Spleen (tissue), 11 donors: ENCODE measurements at regions not wholly inside any gene's neighbourhood (a gene's known extent, or its start where the extent isn't known, plus 50 kb on each side); places are given as distances from the start of the nearest gene placed in this dataset.

ENCODE experiments used
- DNase-seq: peaks from one replicate; pipeline ENCODE4 v3.0.0-alpha.2; 2020
- H3K27ac ChIP-seq, 8 donors: fragments of 200-600 bp; sonication (generic) in 7 of 8; 1 replicate in 4 of 8; 2 replicates in 4 of 8; pipeline versions ENCODE4 v1.5.0 to v1.8.0; 2016 to 2021; ENCODE audit warnings: inconsistent platforms in 4 of 8, mild to moderate bottlenecking in 4 of 8, moderate library complexity in 1 of 8
- H3K27me3 ChIP-seq, 7 donors: fragments of 200-600 bp; sonication (generic) in 6 of 7; replicated peaks in 1 of 7; 1 replicate in 4 of 7; 2 replicates in 3 of 7; pipeline versions ENCODE4 v1.5.0 to v1.8.0; 2016 to 2021; ENCODE audit warnings: inconsistent platforms in 3 of 7, mild to moderate bottlenecking in 1 of 7
- H3K36me3 ChIP-seq, 6 donors: fragments of 200-600 bp; sonication (generic) in 5 of 6; 1 replicate in 4 of 6; 2 replicates in 2 of 6; pipeline versions ENCODE4 v1.5.0 to v1.8.0; 2016 to 2021; ENCODE audit warnings: inconsistent platforms in 2 of 6
- H3K4me1 ChIP-seq, 6 donors: fragments of 200-600 bp; sonication (generic) in 5 of 6; 1 replicate in 3 of 6; 2 replicates in 3 of 6; pipeline versions ENCODE4 v1.5.0 to v1.8.0; 2016 to 2021; ENCODE audit warnings: inconsistent platforms in 3 of 6
- H3K4me3 ChIP-seq, 8 donors: fragments of 200-600 bp; sonication (generic) in 7 of 8; 1 replicate in 4 of 8; 2 replicates in 4 of 8; pipeline versions ENCODE4 v1.5.0 to v1.8.0; 2016 to 2021; ENCODE audit warnings: inconsistent platforms in 4 of 8, mild to moderate bottlenecking in 4 of 8, moderate library complexity in 2 of 8
- H3K9me3 ChIP-seq, 8 donors: fragments of 200-600 bp; sonication (generic) in 7 of 8; 1 replicate in 4 of 8; 2 replicates in 4 of 8; pipeline versions ENCODE4 v1.5.0 to v1.8.0; 2016 to 2021; ENCODE audit warnings: inconsistent platforms in 4 of 8
- CTCF ChIP-seq, 11 experiments: fragments of 200-600 bp in 7 of 11; fragments of 450-650 bp in 4 of 11; sonication (generic) in 4 of 11; IDR thresholded peaks in 8 of 11; conservative IDR thresholded peaks in 3 of 11; 1 replicate in 7 of 11; 2 replicates in 4 of 11; pipeline versions ENCODE4 v1.4.0 to v1.8.0; 2016 to 2021; ENCODE audit warnings: antibody characterized with exemption in 11 of 11, inconsistent platforms in 4 of 11, mild to moderate bottlenecking in 1 of 11
- POLR2A ChIP-seq, 3 donors: fragments of 450-650 bp; IDR thresholded peaks; one replicate each; pipeline ENCODE4 v1.5.1; 2017; ENCODE audit warnings: antibody characterized with exemption in 3 of 3, mild to moderate bottlenecking in 1 of 3
- POLR2AphosphoS5 ChIP-seq, 3 donors: sonication (generic); formaldehyde crosslinking; IDR thresholded peaks; one replicate each; pipeline ENCODE4 v1.5.1; 2017; ENCODE audit warnings: antibody characterized with exemption in 3 of 3
- WGBS, 5 donors: extraction: QIAGEN DNeasy Blood & Tissue Kit in 3 of 5; methylation state at CpG; one replicate each; pipeline versions ENCODE4 v1.1.5 to v1.1.7; 2013 to 2018; 5-methylcytosine and 5-hydroxymethylcytosine counted together
- intact Hi-C: fragments of 100-400 bp; cut with DNase I; formaldehyde crosslinking; loops from one replicate; pipeline ENCODE4 v1.15.0; 2023; ENCODE audit warnings: low total_unique reads
- donor health status: healthy with polysubstance abuse.
- donor health status: DM: no; HTN: no; CAD: no; lungs with moderate emphysema.
- donor health status: DM: no; HTN: no; CAD: no.
- donor health status: Bipolar disorder and iron deficiency.
- donor health status: healthy.
- donor health status: DM: no; HTN: no; CAD: no.
- donor health status: DM: yes; HTN: yes; CAD: no.

- H3K36me3 ChIP-seq, result no peaks in the 10 kb centered on the region
- TF ChIP-seq POLR2AphosphoS5 (IDR thresholded peaks at IDR 0.05) (no peak), CTCF (IDR thresholded peaks at IDR 0.05 in 8 of 11, conservative IDR thresholded peaks at IDR 0.05 in 3 of 11) (no peak), POLR2A (IDR thresholded peaks at IDR 0.05) (no peak)
- no peaks in the 10 kb centered on the region for H3K27me3 ChIP-seq
- no peak overlapping the region for H3K27ac ChIP-seq
- DNase-seq, result no peak
- WGBS, 5 donors, result 81 to 87% (median 83%) methylated on average over 3 of the region's 3 CpGs
- H3K4me3 ChIP-seq, result no peak overlapping the region
- intact Hi-C loops, result no loop called here
- H3K4me1 ChIP-seq, result no peaks in the 10 kb centered on the region
- no peaks in the 10 kb centered on the region for H3K9me3 ChIP-seq
These were observed 99.8 kb downstream of the TES start for GRCh38 chr7:116310141-116310540.

GRCh38 chr7:116311259-116311658, 100.9 kb downstream of the TES start:
- intact Hi-C loops, result no loop called here

GRCh38 chr7:116311816-116312471, 101.6 kb downstream of the TES start:
- Histone ChIP-seq H3K9me3 (no peaks in the 10 kb centered on the region), H3K27ac (no peak overlapping the region), H3K27me3 (no peaks in the 10 kb centered on the region), H3K4me3 (no peak overlapping the region), H3K36me3 (no peaks in the 10 kb centered on the region), H3K4me1 (peaks cover 0 to 9% (median 2%) of the 10 kb centered on the region in 6 donors)
- intact Hi-C loops, result no loop called here
- no peak for DNase-seq
- WGBS, 5 donors, result 81 to 93% (median 87%) methylated on average over 3 of the region's 3 CpGs
- TF ChIP-seq POLR2AphosphoS5 (IDR thresholded peaks at IDR 0.05) (no peak), CTCF (IDR thresholded peaks at IDR 0.05 in 8 of 11, conservative IDR thresholded peaks at IDR 0.05 in 3 of 11) (no peak), POLR2A (IDR thresholded peaks at IDR 0.05) (no peak)

More at GRCh38 chr7:116311259-116311658, 100.9 kb downstream of the TES start:
- Histone ChIP-seq H3K36me3 (no peaks in the 10 kb centered on the region), H3K27ac (no peak overlapping the region), H3K9me3 (no peaks in the 10 kb centered on the region), H3K27me3 (no peaks in the 10 kb centered on the region), H3K4me1 (peaks cover 0 to 2% (median 0%) of the 10 kb centered on the region in 6 donors), H3K4me3 (no peak overlapping the region)
- 84 to 95% (median 89%) methylated on average over 3 of the region's 3 CpGs for WGBS, 5 donors
- TF ChIP-seq CTCF (IDR thresholded peaks at IDR 0.05 in 8 of 11, conservative IDR thresholded peaks at IDR 0.05 in 3 of 11), result no peak
- TF ChIP-seq POLR2AphosphoS5 (IDR thresholded peaks at IDR 0.05), result no peak
- TF ChIP-seq POLR2A (IDR thresholded peaks at IDR 0.05), result no peak
- DNase-seq, result no peak

GRCh38 chr7:116315293-116315692, 105.0 kb downstream of the TES start:
- 70 to 95% (median 92%) methylated on average over 5 to 6 of the region's 6 CpGs for WGBS, 5 donors
- intact Hi-C loops, result no loop called here

More at GRCh38 chr7:116315293-116315692, 105.0 kb downstream of the TES start:
- Histone ChIP-seq H3K4me3 (no peak overlapping the region), H3K4me1 (peaks cover 0 to 18% (median 2%) of the 10 kb centered on the region in 6 donors), H3K36me3 (no peaks in the 10 kb centered on the region), H3K27me3 (no peaks in the 10 kb centered on the region), H3K27ac (no peak overlapping the region), H3K9me3 (no peaks in the 10 kb centered on the region)
- TF ChIP-seq POLR2AphosphoS5 (IDR thresholded peaks at IDR 0.05) (no peak), POLR2A (IDR thresholded peaks at IDR 0.05) (no peak), CTCF (IDR thresholded peaks at IDR 0.05 in 8 of 11, conservative IDR thresholded peaks at IDR 0.05 in 3 of 11) (no peak)
- no peak for DNase-seq
